HEK293T (cell line): ENCODE measurements at regions not wholly inside any gene's neighbourhood (a gene's known extent, or its start where the extent isn't known, plus 50 kb on each side); places are given as distances from the start of the nearest gene placed in this dataset.

ENCODE experiments used
- CTCF ChIA-PET: fragments of 350-600 bp; formaldehyde crosslinking; extraction: SDS; loops from one replicate; lab custom pipeline; 2021; ENCODE audit warnings: antibody characterized with exemption, inconsistent platforms; lab: Yijun Ruan, JAX
- POLR2A ChIA-PET: fragments of 350-600 bp; formaldehyde crosslinking; extraction: SDS; loops from one replicate; lab custom pipeline; 2020; ENCODE audit warnings: antibody characterized with exemption, inconsistent platforms; lab: Yijun Ruan, JAX
- DNase-seq: peaks from one replicate; pipeline ENCODE4 v3.0.0; 2012; ENCODE audit warnings: mixed read lengths; ENCODE audit errors: extremely low spot score
- ARNT ChIP-seq: fragments of 450-650 bp; IDR thresholded peaks from 2 replicates; pipeline ENCODE4 v1.6.1; 2017; ENCODE audit warnings: mild to moderate bottlenecking
- BHLHE40 ChIP-seq: fragments of 450-650 bp; IDR thresholded peaks from 2 replicates; pipeline ENCODE4 v1.6.1; 2016; ENCODE audit warnings: mild to moderate bottlenecking, moderate library complexity, borderline replicate concordance
- CTBP1 ChIP-seq: fragments of 450-650 bp; IDR thresholded peaks from 2 replicates; pipeline ENCODE4 v1.6.1; 2016; ENCODE audit warnings: borderline replicate concordance
- ELF4 ChIP-seq: fragments of 450-650 bp; IDR thresholded peaks from 2 replicates; pipeline ENCODE4 v1.6.1; 2017; ENCODE audit warnings: antibody characterized with exemption
- FOXA1 ChIP-seq: fragments of 450-650 bp; IDR thresholded peaks from 2 replicates; pipeline ENCODE4 v1.6.1; 2016; ENCODE audit warnings: mild to moderate bottlenecking
- FOXK2 ChIP-seq: fragments of 450-650 bp; IDR thresholded peaks from 2 replicates; pipeline ENCODE4 v1.6.1; 2016; ENCODE audit warnings: mild to moderate bottlenecking
- FOXM1 ChIP-seq: fragments of 450-650 bp; IDR thresholded peaks from 2 replicates; pipeline ENCODE4 v1.6.1; 2017; ENCODE audit warnings: mild to moderate bottlenecking, borderline replicate concordance
- HDGF ChIP-seq: fragments of 450-650 bp; IDR thresholded peaks from 2 replicates; pipeline ENCODE4 v1.6.1; 2017; ENCODE audit warnings: antibody characterized with exemption, borderline replicate concordance
- L3MBTL2 ChIP-seq: fragments of 450-650 bp; conservative IDR thresholded peaks from 2 replicates; pipeline ENCODE4 v1.6.1; 2016; ENCODE audit warnings: mild to moderate bottlenecking
- LEF1 ChIP-seq: fragments of 450-650 bp; IDR thresholded peaks from 2 replicates; pipeline ENCODE4 v1.6.1; 2017; ENCODE audit warnings: mild to moderate bottlenecking, borderline replicate concordance
- NFRKB ChIP-seq: fragments of 450-650 bp; IDR thresholded peaks from 2 replicates; pipeline ENCODE4 v1.6.1; 2016; ENCODE audit warnings: mild to moderate bottlenecking, moderate library complexity
- SP1 ChIP-seq: fragments of 450-650 bp; IDR thresholded peaks from 2 replicates; pipeline ENCODE4 v1.6.1; 2017
- SUZ12 ChIP-seq: fragments of 450-650 bp; IDR thresholded peaks from 2 replicates; pipeline ENCODE4 v1.6.1; 2016; ENCODE audit warnings: mild to moderate bottlenecking
- TARDBP ChIP-seq: fragments of 450-650 bp; IDR thresholded peaks from 2 replicates; pipeline ENCODE4 v1.6.1; 2016
- ZNF384 ChIP-seq: fragments of 450-650 bp; IDR thresholded peaks from 2 replicates; pipeline ENCODE4 v1.6.1; 2016
- TF ChIP-seq, protein P1 (sequence below): fragments of 450-650 bp; IDR thresholded peaks from 2 replicates; pipeline ENCODE4 v1.6.1; 2016

DNA sequence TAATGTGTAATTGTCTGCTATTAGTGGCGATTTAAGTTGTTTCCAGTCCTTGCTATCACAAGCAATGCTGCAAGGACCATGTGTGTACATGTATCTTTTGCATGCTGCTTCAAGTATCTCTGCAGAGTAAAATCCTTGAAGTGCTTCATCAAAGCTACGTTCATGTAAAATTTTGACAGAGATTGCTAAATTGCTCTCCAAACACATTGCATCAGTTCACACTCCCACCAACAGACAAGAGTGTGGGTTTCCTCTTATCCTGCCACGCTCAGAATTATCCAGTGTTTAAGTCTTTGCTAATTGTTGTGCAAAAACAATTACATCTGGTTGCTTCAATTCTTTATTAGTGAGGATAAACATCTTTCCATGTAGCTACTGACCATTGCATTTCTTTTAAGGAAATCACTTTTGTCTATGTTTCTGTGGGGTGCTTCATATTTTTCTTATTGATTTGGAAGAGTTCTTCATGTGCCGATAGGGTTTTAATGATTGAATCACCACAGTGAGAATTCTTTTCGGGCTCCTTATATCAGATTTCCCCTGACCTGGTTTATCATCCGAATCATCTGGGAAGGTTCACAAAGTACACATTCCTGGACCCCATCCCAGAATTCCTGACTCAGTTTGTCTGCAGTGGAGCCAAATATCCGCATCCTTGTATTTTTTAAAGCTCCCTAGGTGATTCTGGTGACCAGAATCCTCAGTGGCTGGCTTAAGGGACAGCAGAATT is 56.3 kb upstream of the GALNT2 start:
- CTCF ChIA-PET = no interaction called here
- POLR2A ChIA-PET = no interaction called here
- DNase-seq = no peak
- TF ChIP-seq SUZ12 (no peak), FOXA1 (no peak)

DNA sequence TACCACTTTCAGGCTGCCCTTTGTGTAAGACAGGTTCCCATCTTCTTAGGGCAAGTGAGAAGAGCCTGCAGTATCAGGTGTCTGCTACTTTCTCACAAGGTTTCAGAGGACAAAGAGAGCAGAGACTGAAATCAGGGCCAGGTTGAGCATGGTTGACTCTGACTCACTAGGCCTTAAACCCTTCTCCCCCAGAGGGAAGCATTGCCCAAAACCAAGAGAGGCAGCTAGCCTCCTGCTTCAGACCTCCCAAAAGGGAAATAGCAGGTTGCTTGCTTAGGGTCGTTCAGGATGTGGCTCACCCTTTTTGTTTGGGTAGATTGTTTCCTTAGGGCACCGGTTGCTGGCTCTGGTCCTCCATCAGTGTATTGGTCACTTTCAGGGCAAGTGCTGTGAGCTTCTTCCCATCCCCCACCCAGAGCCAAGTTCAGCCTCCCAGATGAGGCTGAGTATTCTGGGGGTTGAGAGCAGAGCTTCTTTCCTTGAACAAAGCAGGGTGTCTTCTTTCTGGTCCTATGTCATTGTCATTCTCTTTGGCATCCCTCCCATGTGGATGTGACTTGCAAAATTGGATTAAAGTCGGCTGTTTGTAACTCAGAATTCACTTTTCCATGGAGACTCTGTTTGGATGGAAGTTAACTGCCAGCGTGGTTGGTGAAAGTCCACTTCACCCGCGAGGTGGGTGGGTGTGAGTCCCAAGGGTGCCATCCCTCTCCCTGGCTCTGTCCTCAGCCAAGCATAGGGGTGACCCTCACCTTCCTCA is 55.5 kb upstream of the GALNT2 start:
- POLR2A ChIA-PET = no interaction called here
- CTCF ChIA-PET = no interaction called here
- no peak for DNase-seq
- TF ChIP-seq FOXA1 (no peak), LEF1 (no peak), SP1 (no peak), FOXK2 (no peak), TARDBP (no peak), HDGF (no peak), FOXM1 (no peak), BHLHE40 (no peak), ARNT (no peak), ZNF384 (no peak)
- TF ChIP-seq, protein P1, sequence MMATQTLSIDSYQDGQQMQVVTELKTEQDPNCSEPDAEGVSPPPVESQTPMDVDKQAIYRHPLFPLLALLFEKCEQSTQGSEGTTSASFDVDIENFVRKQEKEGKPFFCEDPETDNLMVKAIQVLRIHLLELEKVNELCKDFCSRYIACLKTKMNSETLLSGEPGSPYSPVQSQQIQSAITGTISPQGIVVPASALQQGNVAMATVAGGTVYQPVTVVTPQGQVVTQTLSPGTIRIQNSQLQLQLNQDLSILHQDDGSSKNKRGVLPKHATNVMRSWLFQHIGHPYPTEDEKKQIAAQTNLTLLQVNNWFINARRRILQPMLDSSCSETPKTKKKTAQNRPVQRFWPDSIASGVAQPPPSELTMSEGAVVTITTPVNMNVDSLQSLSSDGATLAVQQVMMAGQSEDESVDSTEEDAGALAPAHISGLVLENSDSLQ = no peak

DNA sequence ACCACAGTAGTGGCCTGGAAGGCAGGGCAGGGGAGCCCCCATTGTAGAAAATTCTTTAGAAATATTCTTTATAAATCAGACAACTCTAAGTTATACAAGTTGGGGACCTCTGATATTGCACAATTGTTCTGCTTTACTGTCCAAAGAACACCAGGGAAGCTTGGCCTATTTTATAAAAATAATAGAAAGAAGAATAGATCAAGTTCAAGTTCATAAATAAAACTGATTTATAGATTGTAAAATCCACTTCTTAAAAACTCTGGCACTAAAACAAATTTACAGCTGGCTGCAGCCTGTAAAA is 55.0 kb upstream of the GALNT2 start:
- no peak for DNase-seq
- ChIA-PET POLR2A (no interaction called here), CTCF (no interaction called here)
- TF ChIP-seq SUZ12 (no peak), NFRKB (no peak), BHLHE40 (no peak), FOXA1 (no peak), TARDBP (no peak), ZNF384 (no peak), L3MBTL2 (no peak), ARNT (no peak), ELF4 (no peak), FOXK2 (no peak), LEF1 (no peak), SP1 (no peak), HDGF (no peak), FOXM1 (no peak), CTBP1 (no peak)
- TF ChIP-seq, protein P1 = no peak

DNA sequence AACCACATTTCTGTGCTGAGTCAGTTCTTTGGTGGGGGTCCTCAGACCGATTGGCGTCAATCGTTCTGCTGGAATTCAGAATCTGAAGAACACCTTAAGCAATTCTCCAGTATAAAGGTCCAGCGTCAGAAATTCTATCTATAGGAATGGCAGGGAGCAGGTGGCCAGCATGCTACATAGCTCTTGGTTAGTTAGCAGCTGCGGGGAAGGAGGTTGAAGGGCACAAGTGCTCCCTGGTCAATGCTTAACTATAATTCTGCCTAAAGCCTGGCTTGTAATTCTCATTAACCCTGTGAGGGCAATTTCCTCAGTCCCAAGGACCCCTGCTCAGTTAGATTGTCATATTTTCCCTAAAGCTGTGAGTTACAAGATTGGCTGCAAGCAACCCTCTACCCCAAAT is 54.3 kb upstream of the GALNT2 start:
- ChIA-PET CTCF (no interaction called here), POLR2A (no interaction called here)
- TF ChIP-seq FOXA1 (no peak), BHLHE40 (no peak), TARDBP (no peak), NFRKB (no peak), FOXM1 (no peak), SP1 (no peak), ZNF384 (no peak), LEF1 (no peak), ARNT (no peak), HDGF (no peak), FOXK2 (no peak), CTBP1 (no peak), SUZ12 (no peak)
- TF ChIP-seq, protein P1 = no peak

DNA sequence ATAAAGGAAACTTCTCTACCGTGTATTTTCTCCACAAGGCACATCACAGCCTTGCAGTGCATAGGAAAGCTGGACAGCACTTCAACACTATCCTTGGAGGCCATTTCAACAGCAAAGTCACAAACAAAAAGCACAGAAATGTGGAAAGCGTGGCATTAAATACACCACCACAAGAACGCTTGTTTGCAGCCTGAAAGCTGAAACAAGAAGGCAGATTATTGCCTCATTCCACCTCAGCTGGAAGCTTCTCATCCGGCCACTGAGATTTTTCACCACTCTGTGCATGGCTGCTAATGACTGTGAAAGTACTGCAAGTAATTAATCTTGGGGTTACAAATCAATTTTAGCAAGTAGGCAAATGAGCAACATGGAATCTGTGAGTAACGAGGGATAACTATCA is 50.9 kb upstream of the GALNT2 start:
- no peak for DNase-seq
- no peak for TF ChIP-seq LEF1
- TF ChIP-seq BHLHE40 = no peak
- TF ChIP-seq NFRKB = no peak
- no peak for TF ChIP-seq HDGF
- TF ChIP-seq ZNF384 = no peak
- no peak for TF ChIP-seq ARNT
- no peak for TF ChIP-seq FOXK2
- TF ChIP-seq SP1 = no peak
- no peak for TF ChIP-seq SUZ12
- no peak for TF ChIP-seq ELF4
- TF ChIP-seq, protein P1 = no peak
- no peak for TF ChIP-seq FOXA1
- TF ChIP-seq CTBP1 = no peak
- no peak for TF ChIP-seq L3MBTL2
- TF ChIP-seq TARDBP = no peak
- TF ChIP-seq FOXM1 = no peak
- CTCF ChIA-PET = interaction anchor here (0.6 kb wide), 1 partner anchor 417 kb away, joined by 4 read pairs; no protein-coding TSS in a partner anchor
- POLR2A ChIA-PET = no interaction called here

More for the DNA sequence above, 54.3 kb upstream of the GALNT2 start:
- no peak for DNase-seq
